AG10803 (cell line): ENCODE measurements at regions not wholly inside any gene's neighbourhood (a gene's known extent, or its start where the extent isn't known, plus 50 kb on each side); places are given as distances from the start of the nearest gene placed in this dataset.

ENCODE experiments used
- DNase-seq: peaks from one replicate; pipeline ENCODE4 v3.0.0; 2010; ENCODE audit warnings: low read depth
- H3K4me3 ChIP-seq: 2 replicates; pipeline ENCODE4 v1.5.1; 2011; ENCODE audit warnings: mild to moderate bottlenecking, low read length, control low read depth
- CTCF ChIP-seq: conservative IDR thresholded peaks from 2 replicates; pipeline ENCODE4 v1.5.1; 2011; ENCODE audit warnings: mild to moderate bottlenecking, low read length, control low read depth, inconsistent platforms

GRCh38 chr4:91812319-91812718 lies 491.4 kb upstream of the GRID2 start:
- H3K4me3 ChIP-seq: no peak overlapping the region
- TF ChIP-seq CTCF: no peak
- DNase-seq: no peak

GRCh38 chr4:91824773-91825172 lies 479.0 kb upstream of the GRID2 start:
- no peak overlapping the region for H3K4me3 ChIP-seq
- no peak for TF ChIP-seq CTCF
- DNase-seq: no peak

GRCh38 chr4:91826186-91826585 lies 477.6 kb upstream of the GRID2 start:
- no peak for DNase-seq
- no peak for TF ChIP-seq CTCF
- no peak overlapping the region for H3K4me3 ChIP-seq

- no peak overlapping the region for H3K4me3 ChIP-seq
- DNase-seq: no peak
- TF ChIP-seq CTCF: no peak
Measured at GRCh38 chr4:91827914-91828313, 475.9 kb upstream of the GRID2 start.

GRCh38 chr4:91829531-91829930 lies 474.2 kb upstream of the GRID2 start:
- TF ChIP-seq CTCF: no peak
- no peak for DNase-seq
- no peak overlapping the region for H3K4me3 ChIP-seq

GRCh38 chr4:91830681-91831395 lies 472.9 kb upstream of the GRID2 start:
- no peak for TF ChIP-seq CTCF
- H3K4me3 ChIP-seq: no peak overlapping the region
- DNase-seq: no peak

GRCh38 chr4:91837608-91838029 lies 466.1 kb upstream of the GRID2 start:
- no peak for DNase-seq
- no peak for TF ChIP-seq CTCF

More at GRCh38 chr4:91837608-91838029, 466.1 kb upstream of the GRID2 start:
- no peak overlapping the region for H3K4me3 ChIP-seq
